ENCODE measurements at regions not wholly inside any gene's neighbourhood (a gene's known extent, or its start where the extent isn't known, plus 50 kb on each side); places are given as distances from the start of the nearest gene placed in this dataset.
A peak's percentile ranks its signal among the peaks of the same experiment; 100 is the strongest.
"Not testable (repeated sequence)": the region's sequence is repeated elsewhere in the genome, so short reads cannot be mapped to it uniquely, and the experiment has no call there.

GRCh38 chr10:63675171-63675570 is 154.0 kb downstream of the REEP3 start:
- DNase-seq (ENCODE audit: low spot score): no peak

GRCh38 chr10:63677001-63677400 is 155.8 kb downstream of the REEP3 start:
- no peak for DNase-seq (ENCODE audit: low spot score)

- DNase-seq (ENCODE audit: low spot score): not testable (repeated sequence)
Observed at GRCh38 chr10:63680545-63680944, 159.3 kb downstream of the REEP3 start.

GRCh38 chr10:63681993-63682697 is 160.9 kb downstream of the REEP3 start:
- DNase-seq (ENCODE audit: low spot score): peak; percentile 69

GRCh38 chr10:63682698-63683052 is 161.5 kb downstream of the REEP3 start:
- DNase-seq (ENCODE audit: low spot score): not testable (repeated sequence)

- DNase-seq (ENCODE audit: low spot score): no peak
Observed at GRCh38 chr10:63683223-63683622, 162.0 kb downstream of the REEP3 start.

GRCh38 chr10:63683686-63684085 is 162.5 kb downstream of the REEP3 start:
- DNase-seq (ENCODE audit: low spot score): no peak

GRCh38 chr10:63684257-63684936 is 163.2 kb downstream of the REEP3 start:
- no peak for DNase-seq (ENCODE audit: low spot score)

GRCh38 chr10:63689768-63690167 is 168.6 kb downstream of the REEP3 start:
- DNase-seq (ENCODE audit: low spot score): no peak

GRCh38 chr10:63692220-63692896 is 171.2 kb downstream of the REEP3 start:
- DNase-seq (ENCODE audit: low spot score): no peak

GRCh38 chr10:63693021-63693420 is 171.8 kb downstream of the REEP3 start:
- not testable (repeated sequence) for DNase-seq (ENCODE audit: low spot score)

- no peak for DNase-seq (ENCODE audit: low spot score)
Observed at GRCh38 chr10:63696205-63696604, 175.0 kb downstream of the REEP3 start.

- DNase-seq (ENCODE audit: low spot score): no peak
Observed at GRCh38 chr10:63697956-63698786, 177.0 kb downstream of the REEP3 start.

- DNase-seq (ENCODE audit: low spot score): no peak
Observed at GRCh38 chr10:63698787-63699150, 177.6 kb downstream of the REEP3 start.

GRCh38 chr10:63699785-63700613 is 178.8 kb downstream of the REEP3 start:
- DNase-seq (ENCODE audit: low spot score): peak; percentile 91

GRCh38 chr10:63700631-63701156 is 179.5 kb downstream of the REEP3 start:
- DNase-seq (ENCODE audit: low spot score): no peak

GRCh38 chr10:63702092-63702491 is 180.9 kb downstream of the REEP3 start:
- DNase-seq (ENCODE audit: low spot score): no peak

GRCh38 chr10:63703113-63703670 is 182.0 kb downstream of the REEP3 start:
- no peak for DNase-seq (ENCODE audit: low spot score)

- DNase-seq (ENCODE audit: low spot score): no peak
Observed at GRCh38 chr10:63703740-63704345, 182.6 kb downstream of the REEP3 start.

GRCh38 chr10:63707254-63707910 is 186.2 kb downstream of the REEP3 start:
- DNase-seq (ENCODE audit: low spot score): peak; percentile 98

All from H4 (cell line).